OCI-LY1 (cell line): ENCODE measurements at regions not wholly inside any gene's neighbourhood (a gene's known extent, or its start where the extent isn't known, plus 50 kb on each side); places are given as distances from the start of the nearest gene placed in this dataset.
A peak's percentile ranks its signal among the peaks of the same experiment; 100 is the strongest.

Experiments used
- H2AFZ ChIP-seq: fragments of 200-600 bp; sonication (generic), shearing (Covaris generic); 2 replicates; pipeline ENCODE4 v1.6.0; 2014; ENCODE audit warnings: antibody characterized with exemption, mild to moderate bottlenecking, low read length
- H3F3A ChIP-seq: fragments of 200-600 bp; sonication (generic), shearing (Covaris generic); 2 replicates; pipeline ENCODE4 v1.6.0; 2014; ENCODE audit warnings: mild to moderate bottlenecking, antibody characterized with exemption, low read length, moderate library complexity; ENCODE audit not compliant: insufficient read depth
- H3K27ac ChIP-seq: fragments of 200-600 bp; sonication (generic); 2 replicates; pipeline ENCODE4 v1.5.1; 2014; ENCODE audit warnings: low read length, mixed run types, mild to moderate bottlenecking, low read depth; ENCODE audit not compliant: poor library complexity, severe bottlenecking
- H3K27me3 ChIP-seq: fragments of 200-600 bp; sonication (generic); 2 replicates; pipeline ENCODE4 v1.6.0; 2014; ENCODE audit warnings: antibody characterized with exemption, mild to moderate bottlenecking, low read length, moderate library complexity; ENCODE audit not compliant: insufficient read depth
- H3K36me3 ChIP-seq: fragments of 200-600 bp; sonication (generic); 2 replicates; pipeline ENCODE4 v1.6.1; 2014; ENCODE audit warnings: mild to moderate bottlenecking, antibody characterized with exemption, low read length, moderate library complexity, mixed read lengths; ENCODE audit not compliant: insufficient read depth
- H3K4me1 ChIP-seq: fragments of 200-600 bp; sonication (generic); 2 replicates; pipeline ENCODE4 v1.5.1; 2014; ENCODE audit warnings: mild to moderate bottlenecking, low read length, moderate library complexity; ENCODE audit not compliant: insufficient read depth, severe bottlenecking
- H3K4me2 ChIP-seq: fragments of 200-600 bp; sonication (generic), shearing (Covaris generic); 2 replicates; pipeline ENCODE4 v1.6.1; 2014; ENCODE audit warnings: low read length
- H3K4me3 ChIP-seq: fragments of 200-600 bp; sonication (generic); 2 replicates; pipeline ENCODE4 v1.5.1; 2014; ENCODE audit warnings: low read length, low read depth, mild to moderate bottlenecking, mixed read lengths; ENCODE audit not compliant: poor library complexity, severe bottlenecking
- H3K79me2 ChIP-seq: fragments of 200-600 bp; shearing (Covaris generic); 2 replicates; pipeline ENCODE4 v1.6.1; 2016; ENCODE audit warnings: mixed run types, low read length, mixed read lengths; ENCODE audit not compliant: insufficient read depth
- H3K9ac ChIP-seq: fragments of 200-600 bp; sonication (generic), shearing (Covaris generic); 2 replicates; pipeline ENCODE4 v1.6.1; 2014; ENCODE audit warnings: mild to moderate bottlenecking, low read length, mixed read lengths
- H3K9me2 ChIP-seq: fragments of 200-600 bp; sonication (generic), shearing (Covaris generic); 2 replicates; pipeline ENCODE4 v1.6.1; 2014; ENCODE audit warnings: low read depth, mild to moderate bottlenecking, low read length, mixed read lengths
- H3K9me3 ChIP-seq: fragments of 200-600 bp; shearing (Covaris generic); 2 replicates; pipeline ENCODE4 v1.6.1; 2014; ENCODE audit warnings: low read length, mixed read lengths
- H4K20me1 ChIP-seq: fragments of 200-600 bp; sonication (generic), shearing (Covaris generic); 2 replicates; pipeline ENCODE4 v1.6.0; 2016; ENCODE audit warnings: mild to moderate bottlenecking, low read length; ENCODE audit not compliant: insufficient read depth
- EZH2 ChIP-seq: fragments of 200-600 bp; sonication (generic), shearing (Covaris generic); IDR thresholded peaks from 2 replicates; pipeline ENCODE4 v1.8.0; 2017; ENCODE audit warnings: borderline replicate concordance, mixed run types, mild to moderate bottlenecking, antibody characterized with exemption, low read length, moderate library complexity, mixed read lengths
- TF ChIP-seq, protein P1 (sequence below): fragments of 200-600 bp; sonication (generic), shearing (Covaris generic); IDR thresholded peaks from 2 replicates; pipeline ENCODE4 v1.5.1; 2017; ENCODE audit warnings: mild to moderate bottlenecking, antibody characterized with exemption, low read length, moderate library complexity, mixed read lengths

DNA sequence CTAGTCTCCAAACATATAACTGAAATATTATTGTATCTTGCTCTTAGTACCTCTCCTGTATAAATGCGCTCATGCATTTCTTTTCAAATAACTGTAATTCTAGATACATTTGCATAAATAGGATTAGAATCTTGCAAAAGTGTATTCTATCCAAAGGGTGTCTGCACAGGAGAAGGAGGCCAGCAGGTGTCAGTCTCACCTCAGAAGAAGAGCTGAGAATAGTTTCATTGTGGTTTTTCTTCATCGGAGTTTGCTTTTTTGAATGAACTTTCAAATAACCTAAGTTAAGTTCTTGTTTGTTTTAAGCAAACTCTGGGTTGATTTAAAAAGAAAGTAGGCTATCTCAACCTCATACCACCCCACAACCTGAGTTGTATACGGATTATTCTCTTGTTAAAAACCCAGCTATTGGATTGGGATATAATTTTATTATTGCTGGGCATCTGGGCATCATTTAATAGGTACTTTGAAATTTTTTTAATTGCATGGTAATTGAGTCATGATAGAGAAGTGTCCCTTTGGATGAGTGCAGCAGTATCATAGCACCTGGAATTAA is 125.0 kb upstream of the MLIP start:
- H2AFZ ChIP-seq: no peak overlapping the region
- no peaks in the 10 kb centered on the region for H3K36me3 ChIP-seq
- H3K4me3 ChIP-seq: no peak overlapping the region
- H3K9me2 ChIP-seq: no peaks in the 10 kb centered on the region
- H3K9me3 ChIP-seq: no peaks in the 10 kb centered on the region
- no peaks in the 10 kb centered on the region for H3F3A ChIP-seq
- H3K4me2 ChIP-seq: no peak overlapping the region
- H4K20me1 ChIP-seq: no peaks in the 10 kb centered on the region
- no peaks in the 10 kb centered on the region for H3K4me1 ChIP-seq
- no peaks in the 10 kb centered on the region for H3K27me3 ChIP-seq
- H3K9ac ChIP-seq: no peak overlapping the region
- no peak for TF ChIP-seq EZH2
- TF ChIP-seq, protein P1, sequence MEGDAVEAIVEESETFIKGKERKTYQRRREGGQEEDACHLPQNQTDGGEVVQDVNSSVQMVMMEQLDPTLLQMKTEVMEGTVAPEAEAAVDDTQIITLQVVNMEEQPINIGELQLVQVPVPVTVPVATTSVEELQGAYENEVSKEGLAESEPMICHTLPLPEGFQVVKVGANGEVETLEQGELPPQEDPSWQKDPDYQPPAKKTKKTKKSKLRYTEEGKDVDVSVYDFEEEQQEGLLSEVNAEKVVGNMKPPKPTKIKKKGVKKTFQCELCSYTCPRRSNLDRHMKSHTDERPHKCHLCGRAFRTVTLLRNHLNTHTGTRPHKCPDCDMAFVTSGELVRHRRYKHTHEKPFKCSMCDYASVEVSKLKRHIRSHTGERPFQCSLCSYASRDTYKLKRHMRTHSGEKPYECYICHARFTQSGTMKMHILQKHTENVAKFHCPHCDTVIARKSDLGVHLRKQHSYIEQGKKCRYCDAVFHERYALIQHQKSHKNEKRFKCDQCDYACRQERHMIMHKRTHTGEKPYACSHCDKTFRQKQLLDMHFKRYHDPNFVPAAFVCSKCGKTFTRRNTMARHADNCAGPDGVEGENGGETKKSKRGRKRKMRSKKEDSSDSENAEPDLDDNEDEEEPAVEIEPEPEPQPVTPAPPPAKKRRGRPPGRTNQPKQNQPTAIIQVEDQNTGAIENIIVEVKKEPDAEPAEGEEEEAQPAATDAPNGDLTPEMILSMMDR: peak; percentile 84
- no peak overlapping the region for H3K27ac ChIP-seq
- H3K79me2 ChIP-seq: no peaks in the 10 kb centered on the region

DNA sequence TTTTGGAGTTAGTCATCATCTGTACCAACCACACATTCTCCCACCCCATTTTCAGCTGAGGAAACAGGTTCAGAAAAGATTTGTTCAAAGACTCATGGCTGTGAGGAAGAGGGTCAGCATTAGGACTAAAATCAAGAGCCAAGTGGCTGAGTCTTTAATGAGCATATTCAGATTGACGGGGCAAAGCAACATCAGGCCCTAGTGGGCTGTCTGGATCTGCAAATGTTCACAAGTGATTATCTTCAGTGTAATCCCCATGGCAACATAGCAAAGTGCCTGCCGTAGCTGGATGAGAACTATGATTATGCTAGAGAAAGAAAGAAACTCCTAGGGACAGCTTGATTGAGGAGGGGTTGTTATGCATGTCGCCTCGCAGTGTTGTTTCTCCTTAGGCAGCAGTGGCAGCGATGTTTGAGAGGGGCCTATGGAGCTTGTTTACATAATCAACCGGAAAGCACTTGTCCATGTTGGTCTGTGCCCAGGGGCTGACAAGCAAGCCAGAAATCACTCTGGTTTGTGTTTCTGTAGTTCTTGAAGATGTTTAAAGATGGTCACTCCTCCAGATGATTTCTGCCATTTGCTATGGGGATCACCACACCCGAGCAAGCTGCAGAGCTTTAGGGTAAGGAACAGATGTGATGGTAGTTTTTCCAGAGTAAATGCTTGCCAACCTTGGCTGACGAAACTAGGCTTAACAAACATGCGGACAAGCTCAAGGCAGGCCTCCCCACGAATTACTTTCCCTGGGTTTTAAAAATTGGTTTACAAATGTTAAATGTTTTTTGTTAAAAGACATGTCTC is 124.3 kb upstream of the MLIP start:
- Histone ChIP-seq H3K4me1 (no peaks in the 10 kb centered on the region), H3K36me3 (no peaks in the 10 kb centered on the region), H3K9me2 (no peaks in the 10 kb centered on the region), H3K4me2 (no peak overlapping the region), H2AFZ (no peak overlapping the region), H3K79me2 (no peaks in the 10 kb centered on the region), H3K9me3 (no peaks in the 10 kb centered on the region), H3K27ac (no peak overlapping the region), H3K4me3 (no peak overlapping the region), H3K9ac (no peak overlapping the region), H4K20me1 (no peaks in the 10 kb centered on the region), H3F3A (no peaks in the 10 kb centered on the region), H3K27me3 (no peaks in the 10 kb centered on the region)
- no peak for TF ChIP-seq EZH2
- TF ChIP-seq, protein P1: no peak

DNA sequence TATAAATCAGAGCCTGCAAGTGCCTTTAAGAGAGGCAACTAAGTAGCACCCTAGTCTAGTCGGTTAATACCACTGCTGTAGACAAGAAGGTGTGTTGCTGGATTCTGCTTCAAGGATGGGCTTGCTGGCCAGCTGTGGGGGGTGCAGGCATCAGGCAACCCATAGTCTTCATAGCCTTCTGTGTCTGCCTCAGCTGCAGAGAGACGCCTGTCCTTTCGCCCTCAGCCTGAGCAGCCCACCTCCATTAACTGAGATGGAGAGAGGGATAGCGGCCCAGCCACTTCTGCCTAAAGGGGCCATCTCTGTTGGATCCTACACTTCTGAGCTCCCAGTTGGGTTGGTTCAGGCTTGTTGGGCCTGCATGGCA is 123.7 kb upstream of the MLIP start:
- H2AFZ ChIP-seq: no peak overlapping the region
- no peak overlapping the region for H3K9ac ChIP-seq
- no peaks in the 10 kb centered on the region for H3K36me3 ChIP-seq

More for the DNA sequence above, 123.7 kb upstream of the MLIP start:
- Histone ChIP-seq H3K9me2 (no peaks in the 10 kb centered on the region), H4K20me1 (no peaks in the 10 kb centered on the region), H3K27me3 (no peaks in the 10 kb centered on the region), H3K4me2 (no peak overlapping the region), H3F3A (no peaks in the 10 kb centered on the region), H3K4me1 (no peaks in the 10 kb centered on the region), H3K9me3 (no peaks in the 10 kb centered on the region), H3K27ac (no peak overlapping the region), H3K79me2 (no peaks in the 10 kb centered on the region), H3K4me3 (no peak overlapping the region)
- TF ChIP-seq, protein P1: no peak
- TF ChIP-seq EZH2: no peak
